GM18907 (cell line): ENCODE measurements at regions not wholly inside any gene's neighbourhood (a gene's known extent, or its start where the extent isn't known, plus 50 kb on each side); places are given as distances from the start of the nearest gene placed in this dataset.
"Not testable (repeated sequence)": the region's sequence is repeated elsewhere in the genome, so short reads cannot be mapped to it uniquely, and the experiment has no call there.

Source experiments
- ATAC-seq: cut with Tn5 transposase; IDR thresholded peaks from one replicate; pipeline ENCODE4 v1.9.1; 2021; ENCODE audit warnings: mild to moderate bottlenecking, moderate library complexity; ENCODE audit not compliant: unreplicated experiment

- ATAC-seq = no peak
Measured at GRCh38 chr10:109218207-109218606, 705.1 kb downstream of the XPNPEP1 start.

GRCh38 chr10:109215291-109216075, 707.8 kb downstream of the XPNPEP1 start:
- ATAC-seq = no peak

- ATAC-seq = not testable (repeated sequence)
Measured at GRCh38 chr10:109214891-109215290, 708.4 kb downstream of the XPNPEP1 start.

- no peak for ATAC-seq
Measured at GRCh38 chr10:109207361-109207760, 716.0 kb downstream of the XPNPEP1 start.

- no peak for ATAC-seq
Measured at GRCh38 chr10:109205929-109206585, 717.3 kb downstream of the XPNPEP1 start.

GRCh38 chr10:109203646-109204353, 719.5 kb downstream of the XPNPEP1 start:
- no peak for ATAC-seq

GRCh38 chr10:109202111-109202510, 721.2 kb downstream of the XPNPEP1 start:
- no peak for ATAC-seq

GRCh38 chr10:109200646-109201045, 722.7 kb downstream of the XPNPEP1 start:
- ATAC-seq = no peak

GRCh38 chr10:109191823-109192222, 731.5 kb downstream of the XPNPEP1 start:
- no peak for ATAC-seq

- ATAC-seq = no peak
Measured at GRCh38 chr10:109191341-109191740, 732.0 kb downstream of the XPNPEP1 start.

GRCh38 chr10:109187677-109188076, 735.6 kb downstream of the XPNPEP1 start:
- ATAC-seq = no peak

- ATAC-seq = no peak
Measured at GRCh38 chr10:109183366-109183765, 739.9 kb downstream of the XPNPEP1 start.

GRCh38 chr10:109178591-109178990, 744.7 kb downstream of the XPNPEP1 start:
- no peak for ATAC-seq

GRCh38 chr10:109174526-109174925, 748.8 kb downstream of the XPNPEP1 start:
- ATAC-seq = no peak

GRCh38 chr10:109173937-109174336, 749.4 kb downstream of the XPNPEP1 start:
- ATAC-seq = no peak

GRCh38 chr10:109173121-109173520, 750.2 kb downstream of the XPNPEP1 start:
- ATAC-seq = no peak

GRCh38 chr10:109166935-109167334, 756.4 kb downstream of the XPNPEP1 start:
- no peak for ATAC-seq

GRCh38 chr10:109159351-109159750, 764.0 kb downstream of the XPNPEP1 start:
- ATAC-seq = no peak

GRCh38 chr10:109156396-109156795, 766.9 kb downstream of the XPNPEP1 start:
- ATAC-seq = no peak

- ATAC-seq = no peak
Measured at GRCh38 chr10:109149666-109150350, 773.5 kb downstream of the XPNPEP1 start.

- ATAC-seq = no peak
Measured at GRCh38 chr10:109127363-109127762, 795.9 kb downstream of the XPNPEP1 start.
